Left ventricle myocardium superior (tissue), 1 donor: ENCODE measurements at regions not wholly inside any gene's neighbourhood (a gene's known extent, or its start where the extent isn't known, plus 50 kb on each side); places are given as distances from the start of the nearest gene placed in this dataset.
"Not testable (repeated sequence)": the region's sequence is repeated elsewhere in the genome, so short reads cannot be mapped to it uniquely, and the experiment has no call there.

ENCODE experiments used
- ATAC-seq: fragments of 200-7000 bp; cut with Tn5 transposase; one replicate; pipeline ENCODE4 v1.9.1; 2020; ENCODE audit warnings: mild to moderate bottlenecking, moderate library complexity
- DNase-seq: peaks from one replicate; pipeline ENCODE4 v3.0.0-alpha.2; 2020
- intact Hi-C: fragments of 100-400 bp; cut with micrococcal nuclease; formaldehyde crosslinking; loops from one replicate; pipeline ENCODE4 v1.11.0; 2022
- donor health status: DM: no; HTN: yes; CAD: no; lungs with severe emphysema.

- no peak for ATAC-seq
- no peak for DNase-seq
- intact Hi-C loops, result no loop called here
Observed at GRCh38 chr12:5280086-5280485, 151.8 kb upstream of the NTF3 start.

GRCh38 chr12:5290368-5290767, 141.5 kb upstream of the NTF3 start:
- ATAC-seq, intact Hi-C loops, DNase-seq: not testable (repeated sequence)

DNA sequence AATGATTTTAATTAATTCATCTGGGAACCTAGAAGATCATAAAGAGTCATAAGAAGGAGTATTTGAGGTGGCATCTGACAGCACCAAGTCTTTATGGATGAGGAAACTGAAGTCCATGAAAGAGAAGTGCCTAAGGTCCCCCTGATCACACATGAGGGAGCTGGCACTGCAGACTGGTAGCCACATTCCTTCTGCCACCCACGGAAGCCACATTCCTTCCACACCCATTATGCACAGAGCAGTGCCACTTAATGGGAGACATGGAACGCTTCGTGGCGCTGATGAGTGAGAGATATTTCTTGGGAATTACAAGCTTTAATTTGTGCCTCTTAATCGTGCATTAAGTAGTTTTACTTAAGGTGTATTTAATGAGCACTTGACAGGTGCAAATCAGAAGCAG, 139.3 kb upstream of the NTF3 start:
- no peak for ATAC-seq
- no peak for DNase-seq
- intact Hi-C loops, result no loop called here

- intact Hi-C loops, result no loop called here
- no peak for DNase-seq
- ATAC-seq, result no peak
Observed at GRCh38 chr12:5293773-5294172, 138.1 kb upstream of the NTF3 start.

GRCh38 chr12:5294274-5295070, 137.4 kb upstream of the NTF3 start:
- DNase-seq (no peak), ATAC-seq (no peak)
- intact Hi-C loops, result no loop called here

DNA sequence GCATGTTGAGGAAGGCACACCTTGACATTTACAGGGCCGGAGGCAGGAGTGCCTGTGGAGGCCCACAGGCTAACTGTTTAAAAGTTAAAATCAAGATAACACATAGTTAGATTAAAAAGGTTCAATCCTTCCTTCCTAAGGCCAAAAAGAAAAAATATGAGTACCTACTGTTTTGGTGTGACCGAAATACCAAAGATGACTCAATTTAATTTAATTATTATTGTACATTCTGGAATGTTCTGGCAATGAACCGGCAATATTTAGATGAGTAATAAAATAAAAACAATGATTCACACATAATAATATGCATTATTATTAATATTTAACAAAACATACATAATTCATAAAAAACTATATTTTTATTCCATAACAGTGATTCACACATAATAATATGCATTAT, 136.8 kb upstream of the NTF3 start:
- ATAC-seq (no peak), DNase-seq (no peak)
- intact Hi-C loops, result no loop called here

DNA sequence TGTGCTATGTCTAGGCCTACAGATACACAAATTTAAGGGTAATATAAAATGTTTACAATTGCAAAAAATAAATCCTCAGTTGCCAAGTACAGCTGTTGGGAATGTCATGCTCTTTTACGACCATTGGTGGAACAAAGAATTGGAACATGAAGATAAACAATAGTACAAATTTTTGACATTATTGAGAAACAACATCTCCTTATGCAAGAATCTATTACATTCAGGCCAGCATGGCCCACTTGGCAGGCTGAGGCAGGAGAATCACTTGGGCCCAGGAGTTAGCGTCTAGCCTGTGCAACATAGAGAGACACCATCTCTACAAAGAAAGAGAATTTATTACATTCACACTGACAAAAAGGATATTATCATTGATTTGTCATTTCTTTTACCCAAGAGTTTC, 135.9 kb upstream of the NTF3 start:
- ATAC-seq (no peak), DNase-seq (no peak)
- intact Hi-C loops, result no loop called here

- DNase-seq, result no peak
- intact Hi-C loops, result no loop called here
- no peak for ATAC-seq
Observed at GRCh38 chr12:5301539-5301938, 130.4 kb upstream of the NTF3 start.

- intact Hi-C loops, result no loop called here
- ATAC-seq (no peak), DNase-seq (peak; percentile 25)
Observed at GRCh38 chr12:5305425-5305824, 126.5 kb upstream of the NTF3 start.

DNA sequence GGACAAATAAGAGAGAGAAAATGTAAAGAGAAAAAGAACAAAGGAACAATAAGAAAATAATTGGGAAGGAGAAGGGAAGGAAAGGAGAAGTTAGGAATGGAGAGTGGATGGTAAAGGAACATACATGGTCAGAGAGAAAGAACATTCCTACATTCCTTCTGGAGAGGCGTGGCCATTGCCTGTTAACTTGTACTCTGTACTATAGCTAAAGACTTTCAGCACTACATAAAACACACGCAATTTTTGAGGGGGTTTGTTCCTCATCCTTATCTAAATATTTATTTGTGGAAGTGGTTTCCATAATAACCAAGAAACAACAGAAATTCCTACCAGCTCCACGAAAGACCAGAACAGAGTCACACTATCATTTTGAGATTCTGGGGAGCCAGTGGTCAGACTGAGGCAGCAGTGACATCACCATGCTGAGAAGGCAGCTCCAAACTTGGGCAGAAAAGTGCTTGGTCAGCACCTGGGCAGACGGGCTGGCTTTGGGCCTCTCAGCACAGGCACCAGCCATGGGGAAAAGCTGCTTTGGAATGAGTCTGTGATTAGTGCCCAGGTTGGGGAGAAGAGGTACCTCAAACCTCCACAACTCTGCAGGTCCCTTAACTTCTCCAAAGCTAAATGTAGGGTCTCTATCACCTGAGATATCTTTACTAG, 125.9 kb upstream of the NTF3 start:
- intact Hi-C loops, result no loop called here
- ATAC-seq, result no peak
- DNase-seq, result no peak

DNA sequence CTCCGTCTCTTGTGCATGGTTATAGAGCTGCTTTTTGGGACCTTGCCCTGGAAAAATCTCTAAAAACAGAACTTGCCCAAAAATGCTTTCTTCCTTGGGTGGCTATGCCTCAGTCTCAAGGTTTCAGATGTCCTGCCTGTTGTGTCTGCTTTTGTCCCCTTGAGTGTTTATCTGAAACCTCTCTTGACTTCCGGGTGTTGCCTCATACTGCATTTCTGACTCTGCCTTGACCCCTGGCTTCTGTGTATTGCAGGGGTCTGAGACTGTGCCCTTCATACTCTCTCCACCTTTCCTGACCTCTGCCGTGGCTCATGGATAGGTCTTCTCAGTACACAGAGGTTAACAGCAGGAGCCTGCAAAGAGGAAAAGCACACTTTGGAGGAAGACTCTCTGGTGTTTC, 124.8 kb upstream of the NTF3 start:
- intact Hi-C loops, result no loop called here
- DNase-seq (no peak), ATAC-seq (no peak)

DNA sequence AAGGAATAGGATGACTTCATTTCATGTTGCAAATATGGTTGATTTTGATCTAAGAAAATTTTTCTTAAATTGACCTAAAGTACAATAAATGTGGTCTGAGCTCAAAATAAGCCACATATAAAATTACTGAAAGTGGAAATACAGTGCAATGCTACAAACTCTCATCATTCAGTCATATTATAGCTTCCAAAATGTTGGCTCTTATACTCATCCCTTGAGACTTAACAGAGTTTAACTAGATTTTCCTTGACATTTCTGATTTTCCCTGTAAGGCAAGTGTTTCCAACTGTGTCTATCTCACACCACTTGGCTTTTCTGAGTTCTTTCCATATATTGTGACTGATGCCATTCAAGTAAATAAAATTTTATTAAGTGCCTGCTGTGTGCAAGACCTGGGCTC, 123.7 kb upstream of the NTF3 start:
- DNase-seq, result no peak
- intact Hi-C loops, result no loop called here
- ATAC-seq, result no peak

DNA sequence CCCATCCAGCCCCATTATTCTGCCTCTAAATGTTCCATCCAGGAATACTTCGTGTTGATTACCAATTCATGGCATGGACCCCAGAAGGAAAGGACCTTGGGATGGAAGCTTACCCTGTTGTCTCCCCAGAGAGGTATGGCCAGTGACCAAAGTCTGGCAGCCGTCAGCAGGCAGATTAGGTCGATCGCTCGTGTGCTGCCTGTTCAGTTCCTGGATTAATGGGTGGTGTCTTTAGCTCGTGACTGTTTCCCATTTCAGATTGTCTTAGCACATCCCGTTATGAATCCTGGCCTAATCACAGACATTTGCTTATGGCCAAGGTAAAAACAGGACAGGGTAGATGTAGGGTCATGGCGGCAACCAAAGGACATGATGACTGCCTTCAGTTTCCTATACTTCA, 122.9 kb upstream of the NTF3 start:
- intact Hi-C loops, result no loop called here
- no peak for ATAC-seq

GRCh38 chr12:5309654-5310053, 122.3 kb upstream of the NTF3 start:
- intact Hi-C loops, result no loop called here

More for the DNA sequence above, 122.9 kb upstream of the NTF3 start:
- DNase-seq, result no peak

GRCh38 chr12:5310151-5310550, 121.8 kb upstream of the NTF3 start:
- DNase-seq (no peak), ATAC-seq (no peak)
- intact Hi-C loops, result no loop called here

More at GRCh38 chr12:5309654-5310053, 122.3 kb upstream of the NTF3 start:
- DNase-seq, result no peak
- no peak for ATAC-seq

GRCh38 chr12:5317556-5317955, 114.4 kb upstream of the NTF3 start:
- DNase-seq, result no peak
- no peak for ATAC-seq
- intact Hi-C loops, result no loop called here

DNA sequence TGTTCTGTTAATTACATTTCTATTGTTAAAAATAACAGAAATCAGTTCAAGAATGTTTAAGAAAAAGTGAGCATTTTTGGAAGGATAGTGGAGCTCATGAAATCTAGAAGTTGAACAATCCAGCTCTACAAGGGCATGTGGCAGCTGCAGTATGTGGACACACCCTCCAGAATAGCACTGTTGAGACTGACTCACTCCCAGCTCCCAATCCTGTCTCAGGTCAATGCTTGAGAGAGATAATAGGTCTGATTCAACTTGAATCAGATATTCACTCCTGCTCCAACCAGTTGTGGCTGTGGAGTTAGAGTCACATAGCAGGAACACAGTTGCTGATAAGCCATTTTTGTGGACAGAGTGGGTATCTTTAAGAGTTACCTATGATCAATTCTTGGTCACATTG, 113.0 kb upstream of the NTF3 start:
- intact Hi-C loops, result no loop called here
- DNase-seq (no peak), ATAC-seq (no peak)

GRCh38 chr12:5328669-5329517, 103.0 kb upstream of the NTF3 start:
- ATAC-seq (no peak), DNase-seq (no peak)
- intact Hi-C loops, result no loop called here

DNA sequence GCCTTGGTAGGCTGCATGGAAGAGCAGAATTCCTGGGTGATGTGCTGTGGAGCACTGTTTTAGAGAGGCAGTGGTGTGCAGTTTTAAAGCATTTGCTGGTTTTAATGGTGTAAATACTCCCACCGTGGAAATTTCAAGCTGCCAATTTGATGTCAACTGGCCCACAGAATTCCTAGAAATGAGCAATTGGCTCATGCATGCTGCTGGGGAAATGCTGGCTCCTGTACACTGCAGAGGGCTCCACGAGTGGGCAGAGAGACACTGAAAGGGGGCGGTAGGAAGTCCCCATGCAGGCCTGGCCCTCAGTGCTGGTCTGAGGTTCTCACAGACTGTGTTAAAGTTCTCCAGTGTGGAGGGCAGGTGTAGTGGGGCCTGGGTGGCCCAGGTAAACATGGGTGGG, 99.4 kb upstream of the NTF3 start:
- ATAC-seq, result no peak
- no peak for DNase-seq
- intact Hi-C loops, result no loop called here

GRCh38 chr12:5333096-5333495, 98.8 kb upstream of the NTF3 start:
- no peak for DNase-seq
- ATAC-seq, result peak; percentile 76
- intact Hi-C loops, result no loop called here
